ENCODE measurements at regions not wholly inside any gene's neighbourhood (a gene's known extent, or its start where the extent isn't known, plus 50 kb on each side); places are given as distances from the start of the nearest gene placed in this dataset.

- TF ChIP-seq EZH2 (IDR thresholded peaks at IDR 0.05) (no peak), POLR2AphosphoS5 (IDR thresholded peaks at IDR 0.05; ENCODE audit: borderline replicate concordance, low read depth, low read length) (no peak), FOXP2 (optimal IDR thresholded peaks at IDR 0.05; ENCODE audit: control extremely low read depth, extremely low read length, insufficient read depth) (no peak)
Measured at GRCh38 chr11:95289378-95290101, 58.5 kb upstream of the SESN3 start.

All from SK-N-MC (cell line).